Keratinocyte (primary cell): ENCODE measurements at regions not wholly inside any gene's neighbourhood (a gene's known extent, or its start where the extent isn't known, plus 50 kb on each side); places are given as distances from the start of the nearest gene placed in this dataset.

ENCODE experiments used
- DNase-seq: peaks from one replicate; pipeline ENCODE4 v3.0.0-alpha.2; 2011; ENCODE audit warnings: low read depth, missing footprints, low spot score
- FAIRE-seq: peaks from 2 replicates; lab custom pipeline; 2011; peaks lifted over from hg19 to GRCh38; lab: Jason Lieb, UNC
- H2AFZ ChIP-seq: 2 replicates; pipeline ENCODE4 v1.6.0; 2012; ENCODE audit warnings: low read length, control low read depth, inconsistent platforms; ENCODE audit not compliant: control insufficient read depth
- H3K27ac ChIP-seq: 2 replicates; pipeline ENCODE4 v1.5.1; 2011; ENCODE audit warnings: low read length; ENCODE audit not compliant: control insufficient read depth, insufficient read depth
- H3K27me3 ChIP-seq: 3 replicates; pipeline ENCODE4 v1.6.0; 2011; ENCODE audit warnings: low read length; ENCODE audit not compliant: control insufficient read depth, insufficient read depth; ENCODE audit errors: extremely low read depth
- H3K36me3 ChIP-seq, 2 experiments: 2 replicates in 1 of 2; 3 replicates in 1 of 2; pipeline ENCODE4 v1.5.1; 2011; ENCODE audit warnings: low read length in 2 of 2, mild to moderate bottlenecking in 1 of 2; ENCODE audit not compliant: control insufficient read depth in 2 of 2, insufficient read depth in 2 of 2; ENCODE audit errors: extremely low read depth in 1 of 2
- H3K4me1 ChIP-seq: 3 replicates; pipeline ENCODE4 v1.5.1; 2011; ENCODE audit warnings: low read length; ENCODE audit not compliant: control insufficient read depth, insufficient read depth; ENCODE audit errors: extremely low read depth
- H3K4me2 ChIP-seq: 3 replicates; pipeline ENCODE4 v1.6.0; 2011; ENCODE audit warnings: low read depth, low read length; ENCODE audit not compliant: control insufficient read depth, insufficient read depth; ENCODE audit errors: extremely low read depth
- H3K4me3 ChIP-seq, 3 experiments: fragments of 200-600 bp in 1 of 3; sonication (generic) in 1 of 3; 2 replicates in 2 of 3; 3 replicates in 1 of 3; pipeline ENCODE4 v1.5.1; 2011 to 2016; ENCODE audit warnings: low read length in 3 of 3, mild to moderate bottlenecking in 3 of 3, control low read depth in 2 of 3, inconsistent platforms in 1 of 3, low read depth in 1 of 3, mixed read lengths in 1 of 3, mixed run types in 1 of 3, moderate library complexity in 1 of 3; ENCODE audit not compliant: control insufficient read depth in 2 of 3, insufficient read depth in 2 of 3; ENCODE audit errors: extremely low read depth in 1 of 3
- H3K79me2 ChIP-seq: 2 replicates; pipeline ENCODE4 v1.6.0; 2012; ENCODE audit warnings: low read length; ENCODE audit not compliant: control insufficient read depth, insufficient read depth
- H3K9ac ChIP-seq: 3 replicates; pipeline ENCODE4 v1.6.0; 2011; ENCODE audit warnings: low read length; ENCODE audit not compliant: control insufficient read depth, insufficient read depth; ENCODE audit errors: extremely low read depth
- H3K9me1 ChIP-seq: 3 replicates; pipeline ENCODE4 v1.6.0; 2011; ENCODE audit warnings: low read length; ENCODE audit not compliant: control insufficient read depth, insufficient read depth; ENCODE audit errors: extremely low read depth
- H3K9me3 ChIP-seq: 2 replicates; pipeline ENCODE4 v1.5.1; 2012; ENCODE audit warnings: low read depth, low read length; ENCODE audit not compliant: control insufficient read depth
- H4K20me1 ChIP-seq: 3 replicates; pipeline ENCODE4 v1.6.0; 2011; ENCODE audit warnings: low read length; ENCODE audit not compliant: control insufficient read depth, insufficient read depth; ENCODE audit errors: extremely low read depth
- EZH2 ChIP-seq: IDR thresholded peaks from one replicate; pipeline ENCODE4 v1.6.1; 2012; ENCODE audit warnings: inconsistent platforms, mild to moderate bottlenecking, low read length, moderate library complexity
- dilution Hi-C: fragments of 300-500 bp; cut with MboI; formaldehyde crosslinking; loops from one replicate; pipeline ENCODE4 v1.7.0; 2020; ENCODE audit warnings: low sequenced_read_pairs; ENCODE audit not compliant: extremely low pct_ligation_motif_present
- TF ChIP-seq, protein P1 (sequence below), 3 experiments: IDR thresholded peaks in 1 of 3; conservative IDR thresholded peaks in 1 of 3; optimal IDR thresholded peaks in 1 of 3; 2 replicates in 2 of 3; 3 replicates in 1 of 3; pipeline versions ENCODE3 to v1.5.1; 2011; ENCODE audit warnings: low read length in 3 of 3, mild to moderate bottlenecking in 3 of 3, moderate library complexity in 2 of 3, control low read depth in 1 of 3, inconsistent platforms in 1 of 3; ENCODE audit not compliant: insufficient read depth in 2 of 3; ENCODE audit errors: extremely low read depth in 1 of 3

- H3K36me3 ChIP-seq = no peaks in the 10 kb centered on the region
- H2AFZ ChIP-seq = no peak overlapping the region
- dilution Hi-C loops = no loop called here
- no peaks in the 10 kb centered on the region for H4K20me1 ChIP-seq
- H3K27me3 ChIP-seq = no peaks in the 10 kb centered on the region
- H3K4me3 ChIP-seq = no peak overlapping the region
- no peaks in the 10 kb centered on the region for H3K9me1 ChIP-seq
- DNase-seq (no peak), FAIRE-seq (no peak)
- no peaks in the 10 kb centered on the region for H3K4me1 ChIP-seq
- no peak overlapping the region for H3K9ac ChIP-seq
- H3K4me2 ChIP-seq = no peak overlapping the region
- H3K27ac ChIP-seq = no peak overlapping the region
- peaks cover 8% of the 10 kb centered on the region for H3K9me3 ChIP-seq
- H3K79me2 ChIP-seq = no peaks in the 10 kb centered on the region
- TF ChIP-seq EZH2 = no peak
- TF ChIP-seq, protein P1, sequence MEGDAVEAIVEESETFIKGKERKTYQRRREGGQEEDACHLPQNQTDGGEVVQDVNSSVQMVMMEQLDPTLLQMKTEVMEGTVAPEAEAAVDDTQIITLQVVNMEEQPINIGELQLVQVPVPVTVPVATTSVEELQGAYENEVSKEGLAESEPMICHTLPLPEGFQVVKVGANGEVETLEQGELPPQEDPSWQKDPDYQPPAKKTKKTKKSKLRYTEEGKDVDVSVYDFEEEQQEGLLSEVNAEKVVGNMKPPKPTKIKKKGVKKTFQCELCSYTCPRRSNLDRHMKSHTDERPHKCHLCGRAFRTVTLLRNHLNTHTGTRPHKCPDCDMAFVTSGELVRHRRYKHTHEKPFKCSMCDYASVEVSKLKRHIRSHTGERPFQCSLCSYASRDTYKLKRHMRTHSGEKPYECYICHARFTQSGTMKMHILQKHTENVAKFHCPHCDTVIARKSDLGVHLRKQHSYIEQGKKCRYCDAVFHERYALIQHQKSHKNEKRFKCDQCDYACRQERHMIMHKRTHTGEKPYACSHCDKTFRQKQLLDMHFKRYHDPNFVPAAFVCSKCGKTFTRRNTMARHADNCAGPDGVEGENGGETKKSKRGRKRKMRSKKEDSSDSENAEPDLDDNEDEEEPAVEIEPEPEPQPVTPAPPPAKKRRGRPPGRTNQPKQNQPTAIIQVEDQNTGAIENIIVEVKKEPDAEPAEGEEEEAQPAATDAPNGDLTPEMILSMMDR (optimal IDR thresholded peaks at IDR 0.05 in 1 of 3, IDR thresholded peaks at IDR 0.05 in 1 of 3, conservative IDR thresholded peaks at IDR 0.05 in 1 of 3; ENCODE audit: extremely low read depth in 1 of 3, insufficient read depth in 2 of 3, low read length in 3 of 3) = no peak
Observed at GRCh38 chr19:28372576-28373247, 840.2 kb downstream of the UQCRFS1 start.

DNA sequence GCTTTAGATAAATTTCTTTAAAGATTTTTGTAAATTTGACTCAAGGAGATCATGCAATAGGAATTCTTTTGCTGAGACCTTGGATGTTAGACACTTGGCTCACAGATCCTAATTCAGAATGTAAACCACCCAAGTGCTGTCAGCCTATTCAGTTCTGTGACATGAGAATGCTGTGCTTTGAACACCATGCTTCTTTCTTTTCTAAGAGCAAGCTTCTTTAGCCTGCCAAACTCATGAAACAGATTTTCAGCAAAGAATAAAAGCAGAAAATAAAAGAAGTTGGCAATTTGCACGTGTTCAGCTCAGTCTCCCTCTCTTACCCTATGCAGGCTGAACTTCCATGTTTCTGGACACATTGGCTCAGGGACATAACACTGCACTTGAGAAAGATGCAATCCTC, 845.8 kb downstream of the UQCRFS1 start:
- Histone ChIP-seq H4K20me1 (no peaks in the 10 kb centered on the region), H3K79me2 (no peaks in the 10 kb centered on the region), H3K27ac (no peak overlapping the region), H3K9ac (no peak overlapping the region), H3K4me3 (no peak overlapping the region), H2AFZ (no peak overlapping the region), H3K4me2 (no peak overlapping the region), H3K4me1 (no peaks in the 10 kb centered on the region), H3K9me1 (no peaks in the 10 kb centered on the region), H3K9me3 (peaks cover 4% of the 10 kb centered on the region), H3K36me3 (no peaks in the 10 kb centered on the region), H3K27me3 (no peaks in the 10 kb centered on the region)
- FAIRE-seq (no peak), DNase-seq (no peak)
- dilution Hi-C loops = no loop called here
- TF ChIP-seq EZH2 = no peak
- TF ChIP-seq, protein P1 (optimal IDR thresholded peaks at IDR 0.05 in 1 of 3, IDR thresholded peaks at IDR 0.05 in 1 of 3, conservative IDR thresholded peaks at IDR 0.05 in 1 of 3; ENCODE audit: extremely low read depth in 1 of 3, insufficient read depth in 2 of 3, low read length in 3 of 3) = no peak
